SK-N-SH (cell line): ENCODE measurements at regions not wholly inside any gene's neighbourhood (a gene's known extent, or its start where the extent isn't known, plus 50 kb on each side); places are given as distances from the start of the nearest gene placed in this dataset.

ENCODE experiments used
- CTCF ChIA-PET: fragments of 300-600, 350-600 bp; formaldehyde crosslinking; extraction: SDS; loops from one replicate; lab custom pipeline; 2021; lab: Yijun Ruan, JAX
- POLR2A ChIA-PET: fragments of 350-600 bp; sonication (Branson Sonifier 250); formaldehyde crosslinking; extraction: SDS; loops from one replicate; lab custom pipeline; 2020; ENCODE audit warnings: antibody characterized with exemption, inconsistent platforms; lab: Yijun Ruan, JAX
- DNase-seq: peaks from one replicate; pipeline ENCODE4 v3.0.0; 2012
- H2AFZ ChIP-seq: fragments of 200-600 bp; sonication (generic); 2 replicates; pipeline ENCODE4 v1.8.1; 2016; ENCODE audit warnings: antibody characterized with exemption, mild to moderate bottlenecking, low read depth
- H3F3A ChIP-seq: fragments of 200-600 bp; sonication (generic); replicated peaks from 2 replicates; pipeline ENCODE3; 2016; ENCODE audit warnings: antibody characterized with exemption, mild to moderate bottlenecking; ENCODE audit not compliant: insufficient read depth
- H3K27ac ChIP-seq, 2 experiments: fragments of 200-500 bp in 1 of 2; fragments of 200-600 bp in 1 of 2; sonication (Bioruptor generic) in 1 of 2; sonication (generic), shearing (Covaris generic) in 1 of 2; 2 replicates each; pipeline versions ENCODE4 v1.5.1 to v1.6.1; 2014 to 2016; ENCODE audit warnings: low read depth in 2 of 2, inconsistent platforms in 1 of 2, low read length in 1 of 2, mild to moderate bottlenecking in 1 of 2, mixed read lengths in 1 of 2
- H3K27me3 ChIP-seq: fragments of 200-600 bp; sonication (generic), shearing (Covaris generic); 2 replicates; pipeline ENCODE4 v1.6.1; 2016; ENCODE audit warnings: mixed run types; ENCODE audit not compliant: insufficient read depth
- H3K36me3 ChIP-seq, 2 experiments: fragments of 200-500 bp in 1 of 2; fragments of 200-600 bp in 1 of 2; sonication (Bioruptor generic) in 1 of 2; sonication (generic) in 1 of 2; replicated peaks in 1 of 2; 2 replicates each; pipeline versions ENCODE3 to v1.5.1; 2014 to 2016; ENCODE audit warnings: low read length in 1 of 2, mild to moderate bottlenecking in 1 of 2; ENCODE audit not compliant: insufficient read depth in 2 of 2, control insufficient read depth in 1 of 2
- H3K4me1 ChIP-seq, 2 experiments: fragments of 200-500 bp in 1 of 2; fragments of 200-600 bp in 1 of 2; sonication (Bioruptor generic) in 1 of 2; sonication (generic), shearing (Covaris generic) in 1 of 2; 2 replicates each; pipeline versions ENCODE4 v1.5.1 to v1.6.1; 2014 to 2016; ENCODE audit warnings: low read depth in 1 of 2, low read length in 1 of 2, mixed run types in 1 of 2; ENCODE audit not compliant: insufficient read depth in 2 of 2, control insufficient read depth in 1 of 2
- H3K4me2 ChIP-seq: fragments of 200-600 bp; sonication (generic), shearing (Covaris generic); 2 replicates; pipeline ENCODE4 v1.6.1; 2017; ENCODE audit warnings: mixed run types
- H3K4me3 ChIP-seq, 2 experiments: fragments of 200-500 bp in 1 of 2; fragments of 200-600 bp in 1 of 2; sonication (Bioruptor generic) in 1 of 2; sonication (generic), shearing (Covaris generic) in 1 of 2; 2 replicates each; pipeline versions ENCODE4 v1.5.1 to v1.8.1; 2014 to 2016; ENCODE audit warnings: low read depth in 2 of 2, inconsistent platforms in 1 of 2, low read length in 1 of 2, mild to moderate bottlenecking in 1 of 2, mixed read lengths in 1 of 2, moderate library complexity in 1 of 2
- H3K79me2 ChIP-seq: fragments of 200-600 bp; sonication (generic); 2 replicates; pipeline ENCODE4 v1.8.1; 2017; ENCODE audit warnings: mild to moderate bottlenecking; ENCODE audit not compliant: insufficient read depth
- H3K9ac ChIP-seq: fragments of 200-600 bp; sonication (generic); 2 replicates; pipeline ENCODE4 v1.6.1; 2017; ENCODE audit warnings: mixed run types
- H3K9me2 ChIP-seq: fragments of 200-600 bp; sonication (generic); 2 replicates; pipeline ENCODE4 v1.6.1; 2017; ENCODE audit warnings: mixed run types
- H3K9me3 ChIP-seq: fragments of 200-600 bp; sonication (generic); 2 replicates; pipeline ENCODE4 v1.6.1; 2017; ENCODE audit warnings: mixed run types, mild to moderate bottlenecking, moderate library complexity
- H4K20me1 ChIP-seq: fragments of 200-600 bp; sonication (generic); 2 replicates; pipeline ENCODE4 v1.6.1; 2017; ENCODE audit warnings: mild to moderate bottlenecking, mixed run types; ENCODE audit not compliant: insufficient read depth
- CHD2 ChIP-seq: fragments of 150-350 bp; IDR thresholded peaks from 2 replicates; pipeline ENCODE4 v1.6.1; 2018; ENCODE audit warnings: low read length; ENCODE audit not compliant: partially characterized antibody
- ELF1 ChIP-seq: IDR thresholded peaks from 2 replicates; pipeline ENCODE4 v1.4.0; 2012
- EZH2phosphoT487 ChIP-seq: fragments of 200-600 bp; sonication (generic); IDR thresholded peaks from 2 replicates; pipeline ENCODE4 v1.6.1; 2017; ENCODE audit warnings: low read depth, mixed run types, mild to moderate bottlenecking, antibody characterized with exemption, moderate library complexity, borderline replicate concordance
- FOSL2 ChIP-seq: IDR thresholded peaks from 2 replicates; pipeline ENCODE4 v1.4.0; 2012; ENCODE audit warnings: low read depth, mild to moderate bottlenecking, moderate library complexity, borderline replicate concordance
- FOXJ3 ChIP-seq: sonication (generic); formaldehyde crosslinking; IDR thresholded peaks from 2 replicates; pipeline ENCODE4 v1.5.1; 2020; ENCODE audit warnings: mild to moderate bottlenecking, missing genetic modification reagents
- FOXM1 ChIP-seq: IDR thresholded peaks from 2 replicates; pipeline ENCODE4 v1.4.0; 2012; ENCODE audit warnings: low read depth, mild to moderate bottlenecking
- GATA2 ChIP-seq: sonication (generic); formaldehyde crosslinking; IDR thresholded peaks from 2 replicates; pipeline ENCODE4 v1.5.0; 2020; ENCODE audit warnings: mild to moderate bottlenecking, missing genetic modification reagents
- JUND ChIP-seq: IDR thresholded peaks from 2 replicates; pipeline ENCODE4 v1.4.0; 2012
- MEF2A ChIP-seq: IDR thresholded peaks from 2 replicates; pipeline ENCODE4 v1.4.0; 2012; ENCODE audit warnings: low read depth, borderline replicate concordance
- POLR2AphosphoS5 ChIP-seq: IDR thresholded peaks from 2 replicates; pipeline ENCODE4 v1.6.1; 2012; ENCODE audit warnings: low read depth, low read length
- RAD21 ChIP-seq: IDR thresholded peaks from 2 replicates; pipeline ENCODE4 v1.6.1; 2012; ENCODE audit warnings: mild to moderate bottlenecking, low read length
- RCOR1 ChIP-seq: fragments of 150-350 bp; IDR thresholded peaks from 2 replicates; pipeline ENCODE4 v1.6.1; 2017; ENCODE audit warnings: antibody characterized with exemption, low read length
- RFX5 ChIP-seq: IDR thresholded peaks from 2 replicates; pipeline ENCODE4 v1.6.1; 2012; ENCODE audit warnings: mild to moderate bottlenecking, improper control_type of control experiment, low read length
- RXRA ChIP-seq: IDR thresholded peaks from 2 replicates; pipeline ENCODE4 v1.4.0; 2012; ENCODE audit warnings: low read depth, mild to moderate bottlenecking, borderline replicate concordance
- SIN3A ChIP-seq: IDR thresholded peaks from 2 replicates; pipeline ENCODE4 v1.6.1; 2012; ENCODE audit warnings: low read depth, mild to moderate bottlenecking, low read length, moderate library complexity, borderline replicate concordance
- SMC3 ChIP-seq: IDR thresholded peaks from 2 replicates; pipeline ENCODE4 v1.6.1; 2012; ENCODE audit warnings: low read depth, low read length, improper control_type of control experiment
- TAF1 ChIP-seq: IDR thresholded peaks from 2 replicates; pipeline ENCODE4 v1.6.1; 2012; ENCODE audit warnings: low read depth, mild to moderate bottlenecking, low read length, moderate library complexity, borderline replicate concordance
- TEAD4 ChIP-seq: IDR thresholded peaks from 2 replicates; pipeline ENCODE4 v1.4.0; 2012; ENCODE audit warnings: mild to moderate bottlenecking, borderline replicate concordance; ENCODE audit not compliant: insufficient read depth
- USF1 ChIP-seq: IDR thresholded peaks from 2 replicates; pipeline ENCODE4 v1.4.0; 2012; ENCODE audit warnings: low read depth, borderline replicate concordance
- USF2 ChIP-seq: fragments of 150-350 bp; IDR thresholded peaks from 2 replicates; pipeline ENCODE4 v1.6.1; 2017; ENCODE audit warnings: antibody characterized with exemption, low read length, low read depth, borderline replicate concordance
- WGBS: methylation state at CpG from one replicate; pipeline ENCODE4 v1.1.6; 2017; ENCODE audit warnings: low lambda C conversion rate; 5-methylcytosine and 5-hydroxymethylcytosine counted together
- TF ChIP-seq, protein P1 (sequence below): IDR thresholded peaks from 2 replicates; pipeline ENCODE4 v1.4.0; 2012; ENCODE audit warnings: low read depth, borderline replicate concordance
- TF ChIP-seq, protein P2 (sequence below): IDR thresholded peaks from 2 replicates; pipeline ENCODE4 v1.4.0; 2012; ENCODE audit warnings: low read depth
- TF ChIP-seq, protein P3 (sequence below): IDR thresholded peaks from 2 replicates; pipeline ENCODE4; 2012
- TF ChIP-seq, protein P4 (sequence below): fragments of 150-350 bp; IDR thresholded peaks from 2 replicates; pipeline ENCODE4 v1.6.1; 2016; ENCODE audit warnings: mild to moderate bottlenecking, low read depth, low read length

DNA sequence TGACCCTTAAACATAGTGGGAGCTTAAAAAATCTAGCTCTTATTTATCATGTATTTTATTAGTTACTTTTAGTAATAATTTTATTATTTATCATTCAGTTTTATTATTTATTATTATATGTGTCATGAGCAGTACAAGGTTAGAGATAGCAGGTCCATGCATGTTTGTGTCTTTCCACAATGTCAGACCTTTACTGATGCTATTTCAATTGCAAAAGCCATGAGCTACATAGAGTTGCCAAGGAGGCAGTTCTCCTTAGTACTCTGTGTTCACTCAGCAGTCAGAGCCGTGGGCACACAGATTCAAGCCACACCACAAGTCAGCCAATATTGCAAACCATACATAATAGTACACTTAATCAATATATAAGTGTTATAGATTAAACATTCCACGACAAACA lies 157.9 kb upstream of the NTRK2 start:
- ChIA-PET CTCF (no interaction called here), POLR2A (no interaction called here)
- no peak overlapping the region for H3K4me3 ChIP-seq
- TF ChIP-seq, protein P1, sequence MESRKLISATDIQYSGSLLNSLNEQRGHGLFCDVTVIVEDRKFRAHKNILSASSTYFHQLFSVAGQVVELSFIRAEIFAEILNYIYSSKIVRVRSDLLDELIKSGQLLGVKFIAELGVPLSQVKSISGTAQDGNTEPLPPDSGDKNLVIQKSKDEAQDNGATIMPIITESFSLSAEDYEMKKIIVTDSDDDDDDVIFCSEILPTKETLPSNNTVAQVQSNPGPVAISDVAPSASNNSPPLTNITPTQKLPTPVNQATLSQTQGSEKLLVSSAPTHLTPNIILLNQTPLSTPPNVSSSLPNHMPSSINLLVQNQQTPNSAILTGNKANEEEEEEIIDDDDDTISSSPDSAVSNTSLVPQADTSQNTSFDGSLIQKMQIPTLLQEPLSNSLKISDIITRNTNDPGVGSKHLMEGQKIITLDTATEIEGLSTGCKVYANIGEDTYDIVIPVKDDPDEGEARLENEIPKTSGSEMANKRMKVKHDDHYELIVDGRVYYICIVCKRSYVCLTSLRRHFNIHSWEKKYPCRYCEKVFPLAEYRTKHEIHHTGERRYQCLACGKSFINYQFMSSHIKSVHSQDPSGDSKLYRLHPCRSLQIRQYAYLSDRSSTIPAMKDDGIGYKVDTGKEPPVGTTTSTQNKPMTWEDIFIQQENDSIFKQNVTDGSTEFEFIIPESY = no peak
- TF ChIP-seq, protein P2, sequence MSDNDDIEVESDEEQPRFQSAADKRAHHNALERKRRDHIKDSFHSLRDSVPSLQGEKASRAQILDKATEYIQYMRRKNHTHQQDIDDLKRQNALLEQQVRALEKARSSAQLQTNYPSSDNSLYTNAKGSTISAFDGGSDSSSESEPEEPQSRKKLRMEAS = no peak
- TF ChIP-seq FOXJ3 (CRISPR knock-in tag) (no peak), MEF2A (no peak), GATA2 (no peak), USF1 (no peak), RFX5 (no peak), POLR2AphosphoS5 (no peak), RCOR1 (no peak), JUND (no peak), USF2 (no peak), SMC3 (no peak)
- TF ChIP-seq, protein P3, sequence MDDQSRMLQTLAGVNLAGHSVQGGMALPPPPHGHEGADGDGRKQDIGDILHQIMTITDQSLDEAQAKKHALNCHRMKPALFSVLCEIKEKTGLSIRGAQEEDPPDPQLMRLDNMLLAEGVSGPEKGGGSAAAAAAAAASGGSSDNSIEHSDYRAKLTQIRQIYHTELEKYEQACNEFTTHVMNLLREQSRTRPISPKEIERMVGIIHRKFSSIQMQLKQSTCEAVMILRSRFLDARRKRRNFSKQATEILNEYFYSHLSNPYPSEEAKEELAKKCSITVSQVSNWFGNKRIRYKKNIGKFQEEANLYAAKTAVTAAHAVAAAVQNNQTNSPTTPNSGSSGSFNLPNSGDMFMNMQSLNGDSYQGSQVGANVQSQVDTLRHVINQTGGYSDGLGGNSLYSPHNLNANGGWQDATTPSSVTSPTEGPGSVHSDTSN = no peak
- no peaks in the 10 kb centered on the region for H3K27me3 ChIP-seq
- no peak overlapping the region for H3K9ac ChIP-seq
- H3K36me3 ChIP-seq = no peaks in the 10 kb centered on the region
- H3K4me1 ChIP-seq = no peaks in the 10 kb centered on the region
- no peaks in the 10 kb centered on the region for H3K9me2 ChIP-seq
- H3K79me2 ChIP-seq = no peaks in the 10 kb centered on the region
- H3K4me2 ChIP-seq = no peak overlapping the region
- H2AFZ ChIP-seq = no peak overlapping the region
- no peaks in the 10 kb centered on the region for H3K9me3 ChIP-seq
- 15% methylated on average over 2 of the region's 2 CpGs for WGBS
- no peak for DNase-seq
- H3K27ac ChIP-seq = no peak overlapping the region
- no peaks in the 10 kb centered on the region for H3F3A ChIP-seq
- no peaks in the 10 kb centered on the region for H4K20me1 ChIP-seq

- H3K79me2 ChIP-seq = no peaks in the 10 kb centered on the region
- H3K27ac ChIP-seq = no peak overlapping the region
- ChIA-PET POLR2A (no interaction called here), CTCF (no interaction called here)
- no peaks in the 10 kb centered on the region for H3K27me3 ChIP-seq
- H3K4me1 ChIP-seq = no peaks in the 10 kb centered on the region
- WGBS = 35% methylated on average over 2 of the region's 2 CpGs
- no peaks in the 10 kb centered on the region for H3F3A ChIP-seq
- no peaks in the 10 kb centered on the region for H4K20me1 ChIP-seq
- H2AFZ ChIP-seq = no peak overlapping the region
- H3K4me3 ChIP-seq = no peak overlapping the region
- no peak for DNase-seq
- no peaks in the 10 kb centered on the region for H3K9me3 ChIP-seq
- no peak overlapping the region for H3K4me2 ChIP-seq
- H3K9me2 ChIP-seq = no peaks in the 10 kb centered on the region
- H3K9ac ChIP-seq = no peak overlapping the region
- no peaks in the 10 kb centered on the region for H3K36me3 ChIP-seq
- no peak for TF ChIP-seq RAD21
- TF ChIP-seq TEAD4 = no peak
- no peak for TF ChIP-seq SIN3A
- no peak for TF ChIP-seq EZH2phosphoT487
- TF ChIP-seq FOXM1 = no peak
- no peak for TF ChIP-seq ELF1
- no peak for TF ChIP-seq POLR2AphosphoS5
- no peak for TF ChIP-seq RXRA
- TF ChIP-seq, protein P4, sequence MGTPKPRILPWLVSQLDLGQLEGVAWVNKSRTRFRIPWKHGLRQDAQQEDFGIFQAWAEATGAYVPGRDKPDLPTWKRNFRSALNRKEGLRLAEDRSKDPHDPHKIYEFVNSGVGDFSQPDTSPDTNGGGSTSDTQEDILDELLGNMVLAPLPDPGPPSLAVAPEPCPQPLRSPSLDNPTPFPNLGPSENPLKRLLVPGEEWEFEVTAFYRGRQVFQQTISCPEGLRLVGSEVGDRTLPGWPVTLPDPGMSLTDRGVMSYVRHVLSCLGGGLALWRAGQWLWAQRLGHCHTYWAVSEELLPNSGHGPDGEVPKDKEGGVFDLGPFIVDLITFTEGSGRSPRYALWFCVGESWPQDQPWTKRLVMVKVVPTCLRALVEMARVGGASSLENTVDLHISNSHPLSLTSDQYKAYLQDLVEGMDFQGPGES = no peak
- no peak for TF ChIP-seq JUND
- TF ChIP-seq FOSL2 = no peak
- TF ChIP-seq, protein P2 = no peak
- no peak for TF ChIP-seq TAF1
- no peak for TF ChIP-seq CHD2
Observed at GRCh38 chr9:84512493-84512892, 157.0 kb upstream of the NTRK2 start.
